ENCODE measurements at regions not wholly inside any gene's neighbourhood (a gene's known extent, or its start where the extent isn't known, plus 50 kb on each side); places are given as distances from the start of the nearest gene placed in this dataset.

DNA sequence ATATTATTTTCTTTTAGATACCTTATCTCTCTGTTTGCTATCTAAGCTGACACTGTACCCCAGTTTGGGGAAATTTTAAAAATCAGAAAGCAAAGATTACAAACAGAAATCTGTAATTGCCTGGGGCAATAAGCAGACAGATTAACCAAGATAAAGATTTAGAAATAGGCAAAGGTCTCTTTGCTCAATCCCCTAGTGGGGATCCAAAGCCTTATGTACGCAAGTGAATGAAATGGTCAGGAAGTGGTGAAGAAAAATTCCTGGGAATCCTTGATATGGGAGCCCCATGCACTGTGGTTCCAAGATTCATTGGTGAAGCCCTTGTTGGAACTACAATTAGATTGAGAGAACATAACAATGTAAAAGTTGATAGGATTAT, 139.5 kb upstream of the GUCY1A2 start:
- Histone ChIP-seq H3K36me3 (ENCODE audit: low read depth, low read length) (no peaks in the 10 kb centered on the region), H3K27me3 (ENCODE audit: low read length) (no peaks in the 10 kb centered on the region), H3K4me3 (ENCODE audit: low read length) (no peak overlapping the region), H3K9me3 (ENCODE audit: low read length) (no peaks in the 10 kb centered on the region), H3K27ac (ENCODE audit: low read length) (no peak overlapping the region), H3K4me2 (ENCODE audit: low read length) (no peak overlapping the region), H3K79me2 (ENCODE audit: low read length) (no peaks in the 10 kb centered on the region), H2AFZ (ENCODE audit: low read length) (no peak overlapping the region), H3K9ac (ENCODE audit: low read length) (no peak overlapping the region), H3F3A (ENCODE audit: low read length, unreplicated experiment) (no peaks in the 10 kb centered on the region), H3K4me1 (ENCODE audit: insufficient read depth, low read length) (no peaks in the 10 kb centered on the region), H4K20me1 (ENCODE audit: low read length) (no peaks in the 10 kb centered on the region), H3K9me2 (replicated peaks; ENCODE audit: low read length) (no peaks in the 10 kb centered on the region)
- ATAC-seq (no peak), DNase-seq (peak; percentile 27)
- BruUV-seq (replicated peaks): no TSS peak
- ChIA-PET POLR2A (ENCODE audit: unreplicated experiment) (no interaction called here), CTCF (no interaction called here)
- no peak for TF ChIP-seq EZH2phosphoT487 (IDR thresholded peaks at IDR 0.05; ENCODE audit: borderline replicate concordance, low read length)
- no peak for TF ChIP-seq EZH2 (IDR thresholded peaks at IDR 0.05; ENCODE audit: low read length, unreplicated experiment)
- intact Hi-C loops (cut with micrococcal nuclease): loop anchor here (10.0 kb wide), 4 partner anchors 143 to 433 kb away; partner anchors contain the start of gene GUCY1A2

DNA sequence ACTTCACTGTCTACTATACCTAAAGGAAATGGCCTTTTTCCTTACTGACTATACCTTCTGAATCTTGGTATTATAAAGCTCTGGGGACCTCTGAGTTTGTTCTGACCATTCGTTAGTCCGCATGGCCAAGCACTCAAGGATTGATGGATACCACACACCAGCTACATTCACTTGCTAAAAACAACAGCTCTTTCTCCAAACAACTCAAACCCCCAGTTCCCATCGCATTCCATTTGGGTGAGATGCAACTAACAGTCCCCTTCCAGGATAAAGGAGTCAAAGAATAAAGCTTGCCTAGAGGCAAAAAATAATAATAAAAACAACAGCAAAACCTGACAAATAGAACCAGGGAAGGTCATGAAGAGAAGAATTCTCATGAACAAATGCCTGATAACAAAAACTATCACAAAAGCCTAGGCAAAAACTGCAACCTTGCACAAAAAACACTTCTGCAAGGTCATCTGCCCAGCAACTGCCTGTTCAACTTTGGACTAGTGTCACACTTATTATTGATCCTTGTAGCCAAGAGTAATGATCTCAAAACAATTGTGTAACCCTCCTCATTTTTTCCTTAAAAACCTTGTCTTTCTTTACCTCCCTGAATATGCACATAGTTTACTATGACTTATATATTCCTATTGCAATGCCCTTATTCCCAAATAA, 139.0 kb upstream of the GUCY1A2 start:
- POLR2A ChIA-PET (ENCODE audit: unreplicated experiment): no interaction called here
- no peaks in the 10 kb centered on the region for H3K9me2 ChIP-seq (replicated peaks; ENCODE audit: low read length)
- no TSS peak for BruUV-seq (replicated peaks)
- H3K9ac ChIP-seq (ENCODE audit: low read length): no peak overlapping the region
- no peak overlapping the region for H3K4me2 ChIP-seq (ENCODE audit: low read length)
- TF ChIP-seq, protein P1, sequence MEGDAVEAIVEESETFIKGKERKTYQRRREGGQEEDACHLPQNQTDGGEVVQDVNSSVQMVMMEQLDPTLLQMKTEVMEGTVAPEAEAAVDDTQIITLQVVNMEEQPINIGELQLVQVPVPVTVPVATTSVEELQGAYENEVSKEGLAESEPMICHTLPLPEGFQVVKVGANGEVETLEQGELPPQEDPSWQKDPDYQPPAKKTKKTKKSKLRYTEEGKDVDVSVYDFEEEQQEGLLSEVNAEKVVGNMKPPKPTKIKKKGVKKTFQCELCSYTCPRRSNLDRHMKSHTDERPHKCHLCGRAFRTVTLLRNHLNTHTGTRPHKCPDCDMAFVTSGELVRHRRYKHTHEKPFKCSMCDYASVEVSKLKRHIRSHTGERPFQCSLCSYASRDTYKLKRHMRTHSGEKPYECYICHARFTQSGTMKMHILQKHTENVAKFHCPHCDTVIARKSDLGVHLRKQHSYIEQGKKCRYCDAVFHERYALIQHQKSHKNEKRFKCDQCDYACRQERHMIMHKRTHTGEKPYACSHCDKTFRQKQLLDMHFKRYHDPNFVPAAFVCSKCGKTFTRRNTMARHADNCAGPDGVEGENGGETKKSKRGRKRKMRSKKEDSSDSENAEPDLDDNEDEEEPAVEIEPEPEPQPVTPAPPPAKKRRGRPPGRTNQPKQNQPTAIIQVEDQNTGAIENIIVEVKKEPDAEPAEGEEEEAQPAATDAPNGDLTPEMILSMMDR (conservative IDR thresholded peaks at IDR 0.05; ENCODE audit: low read depth, low read length): no peak
- no peak for TF ChIP-seq EZH2phosphoT487 (IDR thresholded peaks at IDR 0.05; ENCODE audit: borderline replicate concordance, low read length)
- no peak for TF ChIP-seq EZH2 (IDR thresholded peaks at IDR 0.05; ENCODE audit: low read length, unreplicated experiment)
- H3K9me3 ChIP-seq (ENCODE audit: low read length): no peaks in the 10 kb centered on the region
- no peaks in the 10 kb centered on the region for H4K20me1 ChIP-seq (ENCODE audit: low read length)
- no peaks in the 10 kb centered on the region for H3F3A ChIP-seq (ENCODE audit: low read length, unreplicated experiment)
- no peaks in the 10 kb centered on the region for H3K79me2 ChIP-seq (ENCODE audit: low read length)
- H3K4me3 ChIP-seq (ENCODE audit: low read length): no peak overlapping the region
- CTCF ChIA-PET: no interaction called here
- intact Hi-C loops (cut with micrococcal nuclease): loop anchor here (10.0 kb wide), 4 partner anchors 142 to 432 kb away; partner anchors contain the start of gene GUCY1A2
- DNase-seq (no peak), ATAC-seq (no peak)
- H3K4me1 ChIP-seq (ENCODE audit: insufficient read depth, low read length): no peaks in the 10 kb centered on the region
- no peaks in the 10 kb centered on the region for H3K27me3 ChIP-seq (ENCODE audit: low read length)
- H3K36me3 ChIP-seq (ENCODE audit: low read depth, low read length): no peaks in the 10 kb centered on the region
- H2AFZ ChIP-seq (ENCODE audit: low read length): no peak overlapping the region
- H3K27ac ChIP-seq (ENCODE audit: low read length): no peak overlapping the region

DNA sequence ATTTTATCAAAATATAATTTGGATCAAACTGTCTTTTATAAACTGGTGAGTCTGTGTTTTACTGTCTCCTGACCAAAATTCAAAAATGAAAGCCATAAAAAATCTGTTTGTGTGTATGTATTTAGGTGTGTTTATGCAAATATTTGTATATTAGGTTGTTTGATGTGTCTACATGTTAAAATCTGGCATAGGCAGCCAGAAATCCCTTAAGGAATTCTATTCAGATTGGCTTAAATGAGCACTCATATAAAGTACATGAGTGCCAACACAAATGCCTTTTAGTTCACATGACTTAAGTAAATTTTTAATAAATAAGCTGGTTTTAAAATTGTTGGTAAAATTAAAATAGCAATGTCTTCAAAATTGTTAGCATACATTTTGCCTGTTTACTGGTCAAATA, 133.3 kb upstream of the GUCY1A2 start:
- POLR2A ChIA-PET (ENCODE audit: unreplicated experiment): no interaction called here

More for the DNA sequence above, 133.3 kb upstream of the GUCY1A2 start:
- Histone ChIP-seq H3K9me2 (replicated peaks; ENCODE audit: low read length) (no peaks in the 10 kb centered on the region), H4K20me1 (ENCODE audit: low read length) (no peaks in the 10 kb centered on the region), H3K4me1 (ENCODE audit: insufficient read depth, low read length) (0 out of 2 replicates have a peak, but pooled peaks cover 12% of the 10 kb centered on the region), H3K9ac (ENCODE audit: low read length) (no peak overlapping the region), H3K36me3 (ENCODE audit: low read depth, low read length) (no peaks in the 10 kb centered on the region), H3K27me3 (ENCODE audit: low read length) (no peaks in the 10 kb centered on the region), H3K27ac (ENCODE audit: low read length) (peak overlapping the region; percentile 7; the same call in 1 of the 2 replicates), H3K4me3 (ENCODE audit: low read length) (no peak overlapping the region), H2AFZ (ENCODE audit: low read length) (no peak overlapping the region), H3F3A (ENCODE audit: low read length, unreplicated experiment) (no peaks in the 10 kb centered on the region), H3K4me2 (ENCODE audit: low read length) (peak overlapping the region; percentile 15), H3K9me3 (ENCODE audit: low read length) (no peaks in the 10 kb centered on the region), H3K79me2 (ENCODE audit: low read length) (no peaks in the 10 kb centered on the region)
- intact Hi-C loops (cut with micrococcal nuclease): loop anchor here (10.0 kb wide), 4 partner anchors 137 to 427 kb away; partner anchors contain the start of gene GUCY1A2
- no peak for TF ChIP-seq EZH2 (IDR thresholded peaks at IDR 0.05; ENCODE audit: low read length, unreplicated experiment)
- peak; percentile 67 for ATAC-seq
- BruUV-seq (replicated peaks): no TSS peak
- DNase-seq: no peak
- CTCF ChIA-PET: no interaction called here
